K562 (cell line): ENCODE measurements at regions not wholly inside any gene's neighbourhood (a gene's known extent, or its start where the extent isn't known, plus 50 kb on each side); places are given as distances from the start of the nearest gene placed in this dataset.

Experiments used
- ATAC-seq: fragments of 200-7000 bp; cut with Tn5 transposase; 3 replicates; pipeline ENCODE4 v1.9.1; 2020; ENCODE audit warnings: moderate library complexity
- BruUV-seq: library from RNA; stranded (reverse); fragments of 400-500 nt; replicated peaks from 2 replicates; lab custom pipeline; 2021; lab: Mats Ljungman, UMichigan
- CTCF ChIA-PET: fragments of 300-600 bp; formaldehyde crosslinking; extraction: SDS; loops from one replicate; lab custom pipeline; 2021; ENCODE audit warnings: low intra/inter-chr PET ratio; lab: Yijun Ruan, JAX
- POLR2A ChIA-PET: fragments of 300-600, 350-650 bp; sonication (Branson Sonifier 250); formaldehyde crosslinking; extraction: SDS; loops from one replicate; lab custom pipeline; 2021; ENCODE audit warnings: antibody characterized with exemption, inconsistent platforms; lab: Yijun Ruan, JAX
- DNase-seq, 4 experiments: peaks; one replicate each; pipeline versions ENCODE4 v3.0.0 to v3.0.0-alpha.2; 2011 to 2018; ENCODE audit warnings: low spot score in 3 of 4, mixed read lengths in 3 of 4; ENCODE audit errors: extremely low read depth in 1 of 4
- FAIRE-seq: peaks from 2 replicates; lab custom pipeline; 2011; peaks lifted over from hg19 to GRCh38; lab: Jason Lieb, UNC
- H2AFZ ChIP-seq: 2 replicates; pipeline ENCODE4 v1.6.0; 2011; ENCODE audit warnings: low read depth, low read length, control low read depth, inconsistent platforms
- H3K27ac ChIP-seq: fragments of 200-600 bp; 3 replicates; pipeline ENCODE4 v1.8.0; 2011; ENCODE audit warnings: low read depth, mild to moderate bottlenecking, control low read depth, inconsistent platforms, low read length, moderate library complexity, mixed read lengths; ENCODE audit errors: extremely low read depth
- H3K27me3 ChIP-seq, 2 experiments: fragments of 300-600 bp in 1 of 2; 2 replicates in 1 of 2; 3 replicates in 1 of 2; pipeline versions ENCODE4 v1.6.0 to v1.8.0; 2011; ENCODE audit warnings: inconsistent platforms in 2 of 2, low read length in 2 of 2, mild to moderate bottlenecking in 1 of 2, mixed read lengths in 1 of 2, moderate library complexity in 1 of 2; ENCODE audit not compliant: control insufficient read depth in 2 of 2, insufficient read depth in 2 of 2
- H3K36me3 ChIP-seq: fragments of 300-600 bp; 3 replicates; pipeline ENCODE4 v1.8.0; 2011; ENCODE audit warnings: mild to moderate bottlenecking, low read length, inconsistent platforms; ENCODE audit not compliant: control insufficient read depth, insufficient read depth
- H3K4me1 ChIP-seq, 2 experiments: fragments of 200-600 bp in 1 of 2; replicated peaks in 1 of 2; 2 replicates in 1 of 2; 3 replicates in 1 of 2; pipeline versions ENCODE4 v1.5.1 to v1.8.0; 2011; ENCODE audit warnings: inconsistent platforms in 2 of 2, low read length in 2 of 2, mild to moderate bottlenecking in 1 of 2, mixed read lengths in 1 of 2, moderate library complexity in 1 of 2; ENCODE audit not compliant: control insufficient read depth in 2 of 2, insufficient read depth in 2 of 2
- H3K4me2 ChIP-seq: 2 replicates; pipeline ENCODE4 v1.6.1; 2011; ENCODE audit warnings: low read length, control low read depth, inconsistent platforms, mixed read lengths; ENCODE audit not compliant: insufficient read depth
- H3K4me3 ChIP-seq: fragments of 200-600 bp; sonication (generic), shearing (Covaris generic); 2 replicates; pipeline ENCODE4 v1.5.1; 2016; ENCODE audit warnings: control low read depth, inconsistent platforms
- H3K79me2 ChIP-seq: fragments of 200-600 bp; 3 replicates; pipeline ENCODE4 v1.8.0; 2011; ENCODE audit warnings: low read length, inconsistent platforms; ENCODE audit not compliant: control insufficient read depth, insufficient read depth
- H3K9ac ChIP-seq, 2 experiments: 2 replicates each; pipeline versions ENCODE4 v1.6.0 to v1.6.1; 2011; ENCODE audit warnings: low read depth in 2 of 2, low read length in 2 of 2, control low read depth in 1 of 2, inconsistent platforms in 1 of 2, mild to moderate bottlenecking in 1 of 2, mixed read lengths in 1 of 2; ENCODE audit not compliant: insufficient read depth in 1 of 2
- H3K9me1 ChIP-seq: one replicate; pipeline ENCODE4 v1.6.0; 2011; ENCODE audit warnings: inconsistent platforms, mild to moderate bottlenecking, low read length, moderate library complexity; ENCODE audit not compliant: control insufficient read depth, insufficient read depth
- H3K9me3 ChIP-seq: replicated peaks from 2 replicates; pipeline ENCODE4 v1.5.1; 2011; ENCODE audit warnings: low read depth, low read length, inconsistent platforms; ENCODE audit not compliant: control insufficient read depth, insufficient read depth
- H4K20me1 ChIP-seq: replicated peaks from 2 replicates; pipeline ENCODE4 v1.6.1; 2011; ENCODE audit warnings: low read length, inconsistent platforms, mixed read lengths; ENCODE audit not compliant: control insufficient read depth, insufficient read depth
- CBX2 ChIP-seq: fragments of 200-600 bp; sonication (generic); IDR thresholded peaks from one replicate; pipeline ENCODE4 v1.6.1; 2012; ENCODE audit warnings: mild to moderate bottlenecking, low read length, inconsistent platforms; ENCODE audit not compliant: insufficient read depth, poor library complexity, severe bottlenecking
- ERF ChIP-seq: fragments of 450-650 bp; formaldehyde crosslinking; IDR thresholded peaks from 2 replicates; pipeline ENCODE4 v1.4.0; 2020; ENCODE audit warnings: mild to moderate bottlenecking, mixed read lengths
- GATA2 ChIP-seq: sonication (generic); formaldehyde crosslinking; IDR thresholded peaks from 2 replicates; pipeline ENCODE4 v1.4.0; 2020; ENCODE audit warnings: mild to moderate bottlenecking, missing genetic modification reagents
- HMG20B ChIP-seq: fragments of 250-450 bp; sonication (Bioruptor Pico); IDR thresholded peaks from 2 replicates; pipeline ENCODE4 v1.5.0; 2021; ENCODE audit warnings: mild to moderate bottlenecking
- IFI16 ChIP-seq: fragments of 250-450 bp; sonication (Bioruptor Pico); IDR thresholded peaks from 2 replicates; pipeline ENCODE4 v2.1.2; 2022; ENCODE audit warnings: mild to moderate bottlenecking, inconsistent platforms
- PHF21A ChIP-seq: fragments of 450-650 bp; IDR thresholded peaks from 2 replicates; pipeline ENCODE4 v1.6.1; 2017; ENCODE audit warnings: low read depth, borderline replicate concordance
- PHF8 ChIP-seq: fragments of 200-600 bp; sonication (generic); IDR thresholded peaks from 2 replicates; pipeline ENCODE4 v1.6.1; 2012; ENCODE audit warnings: mixed run types, mild to moderate bottlenecking, inconsistent platforms, low read length, moderate library complexity, borderline replicate concordance
- REST ChIP-seq, 2 experiments: fragments of 450-650 bp; formaldehyde crosslinking in 1 of 2; IDR thresholded peaks; 2 replicates each; pipeline versions ENCODE4 v1.4.0 to v1.6.1; 2014 to 2020; ENCODE audit warnings: mild to moderate bottlenecking in 2 of 2, borderline replicate concordance in 1 of 2, low read depth in 1 of 2
- SRSF7 ChIP-seq: fragments of 200-400 bp; formaldehyde crosslinking; optimal IDR thresholded peaks from 2 replicates; pipeline ENCODE3; 2017; ENCODE audit warnings: mild to moderate bottlenecking, low read depth, low read length
- ZBTB43 ChIP-seq: sonication (generic); formaldehyde crosslinking; IDR thresholded peaks from 2 replicates; pipeline ENCODE4 v1.8.0; 2023; ENCODE audit warnings: mild to moderate bottlenecking, missing genetic modification reagents
- ZKSCAN1 ChIP-seq: fragments of 150-350 bp; IDR thresholded peaks from 2 replicates; pipeline ENCODE4 v1.6.1; 2016; ENCODE audit warnings: low read depth, low read length
- ZNF124 ChIP-seq: sonication (generic); formaldehyde crosslinking; IDR thresholded peaks from 2 replicates; pipeline ENCODE4 v1.8.1; 2022; ENCODE audit warnings: missing genetic modification reagents
- ZNF165 ChIP-seq: fragments of 250-450 bp; sonication (Bioruptor Pico); IDR thresholded peaks from 2 replicates; pipeline ENCODE4 v1.4.0; 2020; ENCODE audit warnings: borderline replicate concordance
- in situ Hi-C: fragments of 300-500 bp; cut with MboI; formaldehyde crosslinking; loops from 4 replicates; pipeline ENCODE4 v1.15.0; 2018; ENCODE audit warnings: inconsistent platforms, mixed read lengths
- intact Hi-C: fragments of 100-400 bp; cut with micrococcal nuclease; formaldehyde crosslinking; loops from 2 replicates; pipeline ENCODE4 v1.14.2; 2022
- TF ChIP-seq, protein P1 (sequence below): fragments of 250-450 bp; sonication (Bioruptor Pico); IDR thresholded peaks from 2 replicates; pipeline ENCODE4 v1.4.0; 2020

GRCh38 chr2:88815282-88815681 lies 123.8 kb downstream of the RPIA start:
- Histone ChIP-seq H3K9ac (no peak overlapping the region), H3K79me2 (no peaks in the 10 kb centered on the region), H3K4me3 (no peak overlapping the region), H4K20me1 (no peaks in the 10 kb centered on the region), H3K4me2 (no peak overlapping the region), H2AFZ (no peak overlapping the region), H3K36me3 (no peaks in the 10 kb centered on the region), H3K9me3 (no peaks in the 10 kb centered on the region; the same call in 1 of the 2 replicates), H3K27ac (no peak overlapping the region), H3K4me1 (no peaks in the 10 kb centered on the region), H3K27me3 (no peaks in the 10 kb centered on the region), H3K9me1 (no peaks in the 10 kb centered on the region)
- DNase-seq = no peak
- BruUV-seq = no TSS peak
- intact Hi-C loops (no loop called here), in situ Hi-C loops (no loop called here)
- FAIRE-seq = no peak
- POLR2A ChIA-PET = no interaction called here
- CTCF ChIA-PET = no interaction called here
- ATAC-seq = no peak
- TF ChIP-seq ZNF124 (no peak), SRSF7 (no peak), HMG20B (CRISPR knock-in tag) (no peak), ZBTB43 (CRISPR knock-in tag) (no peak), PHF8 (no peak), CBX2 (no peak), IFI16 (CRISPR knock-in tag) (no peak), REST (IDR thresholded peaks at IDR 0.05; ENCODE audit: borderline replicate concordance) (no peak), REST (CRISPR knock-in tag; IDR thresholded peaks at IDR 0.05; ENCODE audit: low read depth) (no peak), GATA2 (CRISPR knock-in tag) (no peak), ERF (no peak), ZNF165 (no peak), ZKSCAN1 (no peak), PHF21A (no peak)
- TF ChIP-seq, protein P1, sequence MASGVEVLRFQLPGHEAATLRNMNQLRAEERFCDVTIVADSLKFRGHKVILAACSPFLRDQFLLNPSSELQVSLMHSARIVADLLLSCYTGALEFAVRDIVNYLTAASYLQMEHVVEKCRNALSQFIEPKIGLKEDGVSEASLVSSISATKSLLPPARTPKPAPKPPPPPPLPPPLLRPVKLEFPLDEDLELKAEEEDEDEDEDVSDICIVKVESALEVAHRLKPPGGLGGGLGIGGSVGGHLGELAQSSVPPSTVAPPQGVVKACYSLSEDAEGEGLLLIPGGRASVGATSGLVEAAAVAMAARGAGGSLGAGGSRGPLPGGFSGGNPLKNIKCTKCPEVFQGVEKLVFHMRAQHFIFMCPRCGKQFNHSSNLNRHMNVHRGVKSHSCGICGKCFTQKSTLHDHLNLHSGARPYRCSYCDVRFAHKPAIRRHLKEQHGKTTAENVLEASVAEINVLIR (CRISPR knock-in tag) = no peak
